ENCODE measurements at regions not wholly inside any gene's neighbourhood (a gene's known extent, or its start where the extent isn't known, plus 50 kb on each side); places are given as distances from the start of the nearest gene placed in this dataset.

DNA sequence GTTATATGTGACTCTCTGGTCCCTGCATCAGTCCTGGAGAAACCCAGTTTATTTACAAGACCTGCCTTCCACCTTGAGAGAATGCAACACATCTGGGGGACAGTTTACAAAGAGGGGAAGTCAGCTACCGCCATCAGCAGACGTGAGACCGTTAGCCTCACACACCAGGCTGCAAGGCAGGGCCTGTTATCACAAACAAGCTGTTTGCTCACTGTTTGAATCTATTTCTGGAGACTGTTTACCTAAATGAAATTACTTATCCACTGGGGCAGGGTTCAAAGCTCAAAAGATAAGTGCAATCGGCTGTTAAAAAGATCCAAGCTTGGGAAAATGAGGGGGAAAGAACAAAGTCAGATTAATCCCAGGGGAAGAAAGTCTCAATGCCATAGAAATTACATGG is 134.4 kb downstream of the ZNF281 start:
- H3K9me3 Mint-ChIP-seq: no peaks in the 10 kb centered on the region
- no peaks in the 10 kb centered on the region for H3K4me1 ChIP-seq (ENCODE audit: insufficient read depth, low read length)
- WGBS (ENCODE audit: extremely low coverage, insufficient read length, low lambda C conversion rate): no CpG with 5 or more reads among the region's 4 CpGs
- H2BK20ac ChIP-seq (ENCODE audit: low read depth, low read length, poor library complexity, severe bottlenecking): no peak overlapping the region
- H3K27me3 ChIP-seq (ENCODE audit: insufficient read depth, low read length): no peaks in the 10 kb centered on the region
- H3K9ac ChIP-seq (ENCODE audit: extremely low read depth, insufficient read length, low read length): no peak overlapping the region
- no peaks in the 10 kb centered on the region for H3K9me3 ChIP-seq (ENCODE audit: control insufficient read depth, low read depth, low read length)
- DNase-seq: no peak
- H3K36me3 Mint-ChIP-seq (ENCODE audit: insufficient read depth in 1 of 3, low read depth in 3 of 3): peaks cover 0 to 1% (median 0%) of the 10 kb centered on the region in 3 experiments; a peak in 1 of 7 replicates
- no peak overlapping the region for H3K18ac ChIP-seq (ENCODE audit: insufficient read length, low read depth, low read length)
- H2BK15ac ChIP-seq (ENCODE audit: low read depth, low read length): no peak overlapping the region
- no peak overlapping the region for H2BK12ac ChIP-seq (ENCODE audit: insufficient read length, low read depth, low read length)
- H2BK5ac ChIP-seq (ENCODE audit: insufficient read length, low read length): no peak overlapping the region
- peaks cover 0 to 4% of the 10 kb centered on the region in 2 experiments; a peak in 2 of 4 replicates for H3K4me1 Mint-ChIP-seq
- no peaks in the 10 kb centered on the region for H4K20me1 ChIP-seq (ENCODE audit: control insufficient read depth, insufficient read depth, insufficient read length)
- H3K27ac ChIP-seq (ENCODE audit: insufficient read length, low read depth, low read length): no peak overlapping the region
- H3K23ac ChIP-seq (ENCODE audit: insufficient read length, low read depth, low read length): no peak overlapping the region
- no peak overlapping the region for H3K4ac ChIP-seq (ENCODE audit: low read depth, low read length)
- TF ChIP-seq, protein P1, sequence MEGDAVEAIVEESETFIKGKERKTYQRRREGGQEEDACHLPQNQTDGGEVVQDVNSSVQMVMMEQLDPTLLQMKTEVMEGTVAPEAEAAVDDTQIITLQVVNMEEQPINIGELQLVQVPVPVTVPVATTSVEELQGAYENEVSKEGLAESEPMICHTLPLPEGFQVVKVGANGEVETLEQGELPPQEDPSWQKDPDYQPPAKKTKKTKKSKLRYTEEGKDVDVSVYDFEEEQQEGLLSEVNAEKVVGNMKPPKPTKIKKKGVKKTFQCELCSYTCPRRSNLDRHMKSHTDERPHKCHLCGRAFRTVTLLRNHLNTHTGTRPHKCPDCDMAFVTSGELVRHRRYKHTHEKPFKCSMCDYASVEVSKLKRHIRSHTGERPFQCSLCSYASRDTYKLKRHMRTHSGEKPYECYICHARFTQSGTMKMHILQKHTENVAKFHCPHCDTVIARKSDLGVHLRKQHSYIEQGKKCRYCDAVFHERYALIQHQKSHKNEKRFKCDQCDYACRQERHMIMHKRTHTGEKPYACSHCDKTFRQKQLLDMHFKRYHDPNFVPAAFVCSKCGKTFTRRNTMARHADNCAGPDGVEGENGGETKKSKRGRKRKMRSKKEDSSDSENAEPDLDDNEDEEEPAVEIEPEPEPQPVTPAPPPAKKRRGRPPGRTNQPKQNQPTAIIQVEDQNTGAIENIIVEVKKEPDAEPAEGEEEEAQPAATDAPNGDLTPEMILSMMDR (conservative IDR thresholded peaks at IDR 0.05): no peak
- no peak overlapping the region for H3K4me3 Mint-ChIP-seq
- H3K14ac ChIP-seq (ENCODE audit: insufficient read depth, low read length): no peak overlapping the region
- H3K79me1 ChIP-seq (ENCODE audit: insufficient read depth, low read depth, low read length, poor library complexity, severe bottlenecking): no peaks in the 10 kb centered on the region
- H3K27ac Mint-ChIP-seq: no peak overlapping the region
- no peaks in the 10 kb centered on the region; the same call in none of the 2 replicates for H3K27me3 Mint-ChIP-seq (ENCODE audit: low read depth)
- H2AK5ac ChIP-seq (ENCODE audit: insufficient read length, low read length): no peak overlapping the region
- no peak overlapping the region for H3K56ac ChIP-seq (ENCODE audit: insufficient read length, low read depth, low read length)
- H2AFZ ChIP-seq (ENCODE audit: low read length): no peak overlapping the region
- H4K8ac ChIP-seq (replicated peaks; ENCODE audit: insufficient read length, low read depth, low read length): no peak overlapping the region
- no peaks in the 10 kb centered on the region for H3K23me2 ChIP-seq (ENCODE audit: insufficient read length, low read depth, low read length, poor library complexity, severe bottlenecking)
- no peak overlapping the region for H2BK120ac ChIP-seq (ENCODE audit: low read depth, low read length, poor library complexity, severe bottlenecking)
- no peak overlapping the region for H4K91ac ChIP-seq (ENCODE audit: insufficient read length, low read depth, low read length)
- H3K4me2 ChIP-seq (ENCODE audit: insufficient read depth, insufficient read length, low read length): no peak overlapping the region
- H3T11ph ChIP-seq (ENCODE audit: low read length): no peak overlapping the region
- H4K5ac ChIP-seq (ENCODE audit: insufficient read length, low read depth, low read length): no peak overlapping the region
- no peaks in the 10 kb centered on the region for H3K79me2 ChIP-seq (ENCODE audit: insufficient read depth, low read length)

All from H9 (cell line).